Vagina (tissue), 2 donors: ENCODE measurements at regions not wholly inside any gene's neighbourhood (a gene's known extent, or its start where the extent isn't known, plus 50 kb on each side); places are given as distances from the start of the nearest gene placed in this dataset.

Experiments
- CTCF ChIP-seq, 3 experiments: fragments of 450-650 bp in 2 of 3; fragments of 200-600 bp in 1 of 3; sonication (generic) in 1 of 3; IDR thresholded peaks; one replicate each; pipeline ENCODE4 v1.5.1; 2017 to 2019; ENCODE audit warnings: antibody characterized with exemption in 3 of 3, mild to moderate bottlenecking in 2 of 3, moderate library complexity in 2 of 3
- POLR2A ChIP-seq, 2 donors: fragments of 450-650 bp; IDR thresholded peaks; one replicate each; pipeline ENCODE4 v1.6.1; 2017; ENCODE audit warnings: antibody characterized with exemption in 2 of 2, mild to moderate bottlenecking in 2 of 2, moderate library complexity in 2 of 2

GRCh38 chr2:8558096-8558495 lies 123.8 kb upstream of the ID2 start:
- no peak for TF ChIP-seq CTCF (IDR thresholded peaks at IDR 0.05)
- TF ChIP-seq POLR2A (IDR thresholded peaks at IDR 0.05): no peak
